ENCODE measurements at regions not wholly inside any gene's neighbourhood (a gene's known extent, or its start where the extent isn't known, plus 50 kb on each side); places are given as distances from the start of the nearest gene placed in this dataset.

GRCh38 chr13:93003531-93003930, 223.1 kb upstream of the GPC6 start:
- H3K9me3 Mint-ChIP-seq (ENCODE audit: low read depth) = peaks cover 41% of the 10 kb centered on the region

GRCh38 chr13:93004919-93005318, 221.7 kb upstream of the GPC6 start:
- Mint-ChIP-seq H3K27me3 (ENCODE audit: low read depth) (no peaks in the 10 kb centered on the region), H3K36me3 (ENCODE audit: low read depth) (peaks cover 7% of the 10 kb centered on the region), H3K4me3 (ENCODE audit: unreplicated experiment) (no peak overlapping the region), H3K27ac (ENCODE audit: unreplicated experiment) (no peak overlapping the region), H3K4me1 (ENCODE audit: low read depth) (no peaks in the 10 kb centered on the region), H3K9me3 (ENCODE audit: low read depth) (peaks cover 54% of the 10 kb centered on the region)
- DNase-seq (ENCODE audit: low spot score) = no peak
- TF ChIP-seq CTCF (IDR thresholded peaks at IDR 0.05) = peak; percentile 34

More at GRCh38 chr13:93003531-93003930, 223.1 kb upstream of the GPC6 start:
- H3K36me3 Mint-ChIP-seq (ENCODE audit: low read depth) = peaks cover 7% of the 10 kb centered on the region
- no peaks in the 10 kb centered on the region for H3K27me3 Mint-ChIP-seq (ENCODE audit: low read depth)
- DNase-seq (ENCODE audit: low spot score) = no peak
- H3K4me3 Mint-ChIP-seq (ENCODE audit: unreplicated experiment) = no peak overlapping the region
- H3K27ac Mint-ChIP-seq (ENCODE audit: unreplicated experiment) = no peak overlapping the region
- no peak for TF ChIP-seq CTCF (IDR thresholded peaks at IDR 0.05)
- H3K4me1 Mint-ChIP-seq (ENCODE audit: low read depth) = no peaks in the 10 kb centered on the region

DNA sequence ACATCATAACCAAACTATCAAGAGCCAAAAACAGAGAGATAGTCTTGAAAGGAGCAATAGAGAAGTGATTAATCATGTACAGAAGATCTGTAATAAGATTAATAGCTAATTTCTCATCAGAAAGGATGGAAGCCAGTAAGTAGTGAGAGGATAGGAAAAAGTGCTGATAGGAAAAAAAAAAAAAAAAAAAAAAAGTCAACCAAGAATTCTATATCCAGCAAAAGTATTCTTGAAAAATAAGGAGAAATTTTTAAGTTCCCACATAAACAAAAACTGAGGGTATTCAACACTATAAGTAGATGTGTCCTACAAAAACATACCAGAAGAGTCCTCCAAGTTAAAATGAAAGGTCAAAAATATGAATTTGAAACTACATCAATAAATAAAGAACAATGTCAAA, 218.7 kb upstream of the GPC6 start:
- no peak overlapping the region for H3K4me3 Mint-ChIP-seq (ENCODE audit: unreplicated experiment)
- peaks cover 63% of the 10 kb centered on the region for H3K9me3 Mint-ChIP-seq (ENCODE audit: low read depth)
- no peaks in the 10 kb centered on the region for H3K4me1 Mint-ChIP-seq (ENCODE audit: low read depth)
- H3K27me3 Mint-ChIP-seq (ENCODE audit: low read depth) = no peaks in the 10 kb centered on the region
- TF ChIP-seq CTCF (IDR thresholded peaks at IDR 0.05) = no peak
- peaks cover 7% of the 10 kb centered on the region for H3K36me3 Mint-ChIP-seq (ENCODE audit: low read depth)
- H3K27ac Mint-ChIP-seq (ENCODE audit: unreplicated experiment) = no peak overlapping the region
- DNase-seq (ENCODE audit: low spot score) = no peak

- no peak overlapping the region for H3K4me3 Mint-ChIP-seq (ENCODE audit: unreplicated experiment)
- DNase-seq (ENCODE audit: low spot score) = no peak
- TF ChIP-seq CTCF (IDR thresholded peaks at IDR 0.05) = no peak
- no peaks in the 10 kb centered on the region for H3K4me1 Mint-ChIP-seq (ENCODE audit: low read depth)
- no peaks in the 10 kb centered on the region for H3K27me3 Mint-ChIP-seq (ENCODE audit: low read depth)
- no peak overlapping the region for H3K27ac Mint-ChIP-seq (ENCODE audit: unreplicated experiment)
- peaks cover 21% of the 10 kb centered on the region for H3K36me3 Mint-ChIP-seq (ENCODE audit: low read depth)
- peaks cover 68% of the 10 kb centered on the region for H3K9me3 Mint-ChIP-seq (ENCODE audit: low read depth)
These were observed 209.0 kb upstream of the GPC6 start for GRCh38 chr13:93017493-93018112.

DNA sequence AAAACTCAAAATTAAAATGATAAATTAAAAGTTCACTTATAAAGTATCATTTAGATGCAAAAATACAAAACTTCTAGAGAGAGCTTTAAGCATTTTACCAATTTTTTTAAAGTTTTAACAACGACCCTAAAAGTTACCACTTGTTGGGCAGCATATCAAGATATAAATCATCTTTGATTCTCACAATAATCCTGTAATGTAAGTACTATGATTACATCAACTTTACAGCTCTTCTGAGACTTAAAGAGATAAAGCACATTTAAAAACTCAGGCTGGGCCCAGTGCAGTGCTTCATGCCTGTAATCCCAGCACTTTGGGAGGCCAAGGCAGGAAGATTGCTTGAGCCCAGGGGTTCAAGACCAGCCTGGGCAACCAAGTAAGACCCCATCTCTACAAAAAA, 202.7 kb upstream of the GPC6 start:
- TF ChIP-seq CTCF (IDR thresholded peaks at IDR 0.05) = no peak
- peaks cover 3% of the 10 kb centered on the region for H3K36me3 Mint-ChIP-seq (ENCODE audit: low read depth)
- peaks cover 4% of the 10 kb centered on the region for H3K27me3 Mint-ChIP-seq (ENCODE audit: low read depth)
- no peak for DNase-seq (ENCODE audit: low spot score)
- H3K9me3 Mint-ChIP-seq (ENCODE audit: low read depth) = peaks cover 24% of the 10 kb centered on the region
- no peak overlapping the region for H3K4me3 Mint-ChIP-seq (ENCODE audit: unreplicated experiment)
- no peak overlapping the region for H3K27ac Mint-ChIP-seq (ENCODE audit: unreplicated experiment)
- no peaks in the 10 kb centered on the region for H3K4me1 Mint-ChIP-seq (ENCODE audit: low read depth)
